HS-5 (cell line): ENCODE measurements at regions not wholly inside any gene's neighbourhood (a gene's known extent, or its start where the extent isn't known, plus 50 kb on each side); places are given as distances from the start of the nearest gene placed in this dataset.

Experiments
- DNase-seq: peaks from one replicate; pipeline ENCODE4 v3.0.0-alpha.2; 2012; ENCODE audit warnings: low read depth

- no peak for DNase-seq
Observed at GRCh38 chr22:27509132-27509920, 292.2 kb downstream of the MN1 start.

GRCh38 chr22:27510024-27510423 lies 291.5 kb downstream of the MN1 start:
- no peak for DNase-seq

- peak; percentile 82 for DNase-seq
Observed at GRCh38 chr22:27512283-27512761, 289.2 kb downstream of the MN1 start.

GRCh38 chr22:27513021-27513420 lies 288.5 kb downstream of the MN1 start:
- no peak for DNase-seq

DNA sequence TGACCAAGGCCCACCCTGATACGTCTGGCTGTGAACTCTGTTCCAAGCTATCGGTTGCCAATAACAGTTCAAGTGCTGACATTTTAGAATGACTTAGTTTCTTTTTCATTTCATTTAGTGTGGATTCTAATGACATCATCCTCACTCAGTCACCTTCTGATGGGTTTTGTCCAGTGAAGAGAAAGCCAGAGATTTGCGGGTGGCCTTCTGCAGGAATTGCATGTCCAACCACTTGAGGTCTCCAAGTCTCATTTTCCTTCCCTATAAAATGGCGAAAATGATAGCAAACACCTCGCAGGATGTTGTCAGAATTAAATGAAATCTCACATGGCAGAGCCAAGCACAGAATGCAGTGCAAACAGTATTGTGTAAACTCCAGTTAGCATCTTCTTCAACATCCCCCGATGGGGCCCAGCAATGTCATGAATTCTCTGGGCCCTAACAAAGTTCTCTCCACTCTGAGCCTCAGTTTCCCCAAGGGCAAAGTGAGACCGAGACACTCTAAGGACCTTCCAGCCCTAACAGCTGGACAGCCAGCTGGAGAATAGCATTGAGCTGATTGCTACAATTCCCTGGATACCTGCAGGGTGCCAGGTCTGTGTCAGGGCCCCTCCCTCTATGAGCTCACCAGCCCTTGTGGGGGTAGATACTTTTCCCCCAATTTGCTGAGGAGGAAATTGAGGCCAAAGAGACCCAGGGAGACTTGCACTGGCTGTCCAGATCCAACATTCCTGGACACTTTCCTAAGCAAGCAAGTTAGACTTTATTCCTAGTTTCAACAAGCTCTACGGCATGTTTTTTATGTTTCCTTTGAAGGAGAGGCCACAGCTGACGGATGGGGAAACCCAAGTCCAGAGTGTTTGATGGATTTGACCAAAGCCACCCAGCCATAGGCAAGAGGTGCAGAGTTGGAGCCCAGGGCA lies 286.7 kb downstream of the MN1 start:
- no peak for DNase-seq

GRCh38 chr22:27517361-27518155 lies 284.0 kb downstream of the MN1 start:
- DNase-seq: no peak

DNA sequence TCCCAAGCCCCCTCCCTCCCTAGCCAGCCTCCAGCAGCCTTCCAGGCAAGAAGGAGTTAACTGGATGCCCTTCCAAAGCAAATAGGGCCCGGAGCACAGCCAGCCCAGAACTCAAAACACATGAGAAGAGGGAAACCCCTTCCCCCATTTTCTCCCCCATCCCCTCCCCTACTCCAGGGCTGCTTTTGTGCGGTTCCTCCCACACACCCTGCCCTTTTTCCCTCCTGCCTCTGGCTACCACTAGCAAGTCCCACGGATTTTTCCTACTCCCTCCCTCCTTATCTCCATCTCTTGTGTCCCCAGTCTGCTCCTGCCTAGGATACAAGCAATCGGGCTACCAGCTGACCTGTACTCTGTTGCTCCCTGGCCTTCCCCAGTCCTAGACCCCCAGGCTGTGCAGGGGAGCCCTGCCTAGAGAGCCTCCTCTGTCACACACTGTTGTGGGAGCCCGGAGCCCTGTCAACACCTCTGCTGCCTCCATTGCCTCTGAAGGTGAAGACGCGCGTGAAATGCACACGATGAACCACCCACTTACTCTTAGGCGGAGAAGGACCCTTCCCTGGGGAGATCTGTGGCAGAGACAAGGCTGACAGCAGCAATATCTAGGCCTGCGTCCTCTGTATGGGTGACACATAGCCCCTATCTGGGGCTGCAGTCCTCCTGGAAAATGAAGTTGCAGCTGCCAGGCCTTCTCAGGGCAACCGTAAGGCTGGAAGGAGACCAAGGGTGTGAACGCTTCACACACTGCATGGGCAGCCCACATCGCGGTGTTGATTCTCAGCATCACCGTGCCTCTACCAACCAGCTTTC lies 282.8 kb downstream of the MN1 start:
- DNase-seq: no peak

GRCh38 chr22:27523711-27524110 lies 277.8 kb downstream of the MN1 start:
- DNase-seq: no peak

- no peak for DNase-seq
Observed at GRCh38 chr22:27525711-27526110, 275.8 kb downstream of the MN1 start.

GRCh38 chr22:27526901-27527300 lies 274.7 kb downstream of the MN1 start:
- no peak for DNase-seq

DNA sequence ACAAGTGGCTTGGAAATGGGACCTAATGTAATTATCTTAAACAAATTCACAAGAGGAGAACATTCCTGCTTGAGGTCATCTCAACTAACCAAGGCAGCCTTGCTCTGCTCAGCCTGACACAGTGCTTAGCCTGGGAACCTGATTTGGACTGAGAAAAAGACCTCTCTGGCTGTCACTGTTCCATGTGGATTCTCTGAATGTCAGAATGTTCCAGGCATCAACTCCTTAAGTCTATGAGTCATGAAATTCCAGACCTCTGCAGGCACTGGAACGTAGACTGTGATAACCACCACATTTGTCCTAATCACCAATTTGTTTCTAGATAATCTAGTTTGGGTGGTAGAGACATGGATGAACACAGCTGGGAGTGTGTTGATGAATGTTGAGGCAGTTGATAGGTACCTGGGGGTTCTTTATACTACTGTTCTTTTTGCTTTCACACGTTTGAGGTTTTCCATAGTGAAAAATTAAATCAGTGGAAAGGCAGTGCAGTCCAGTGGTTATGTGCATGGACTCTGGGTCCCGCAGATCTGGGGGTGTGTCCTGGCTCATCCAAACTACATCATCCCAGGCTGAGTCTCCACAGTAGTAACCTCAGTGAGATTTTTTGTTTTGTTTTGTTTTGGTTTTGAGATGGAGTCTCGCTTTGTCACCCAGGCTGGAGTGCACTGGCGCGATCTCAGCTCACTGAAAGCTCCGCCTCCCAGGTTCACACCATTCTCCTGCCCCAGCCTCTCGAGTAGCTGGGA lies 269.6 kb downstream of the MN1 start:
- no peak for DNase-seq

- no peak for DNase-seq
Observed at GRCh38 chr22:27533105-27533745, 268.3 kb downstream of the MN1 start.

- DNase-seq: peak; percentile 20
Observed at GRCh38 chr22:27534720-27535125, 266.8 kb downstream of the MN1 start.

- no peak for DNase-seq
Observed at GRCh38 chr22:27535452-27535851, 266.1 kb downstream of the MN1 start.

DNA sequence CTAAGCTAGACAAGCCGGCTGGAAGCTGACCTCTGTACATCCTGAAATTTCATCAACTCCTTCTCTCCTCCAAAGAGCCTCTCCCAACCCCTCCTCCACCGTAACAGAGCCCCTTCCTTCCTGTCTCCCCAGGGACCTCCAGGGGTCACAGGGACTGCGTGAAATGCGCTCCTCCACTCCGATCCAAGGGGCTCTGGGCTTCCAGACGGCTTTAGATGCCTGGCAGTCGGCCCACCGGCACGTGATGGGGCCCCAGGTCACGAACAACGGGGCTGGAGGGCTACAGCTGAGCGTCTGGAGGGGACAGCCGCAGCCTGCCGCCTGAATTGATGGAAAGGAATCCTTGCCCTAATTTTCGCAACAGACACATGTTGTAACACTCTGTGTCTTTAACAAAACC lies 264.1 kb downstream of the MN1 start:
- no peak for DNase-seq

DNA sequence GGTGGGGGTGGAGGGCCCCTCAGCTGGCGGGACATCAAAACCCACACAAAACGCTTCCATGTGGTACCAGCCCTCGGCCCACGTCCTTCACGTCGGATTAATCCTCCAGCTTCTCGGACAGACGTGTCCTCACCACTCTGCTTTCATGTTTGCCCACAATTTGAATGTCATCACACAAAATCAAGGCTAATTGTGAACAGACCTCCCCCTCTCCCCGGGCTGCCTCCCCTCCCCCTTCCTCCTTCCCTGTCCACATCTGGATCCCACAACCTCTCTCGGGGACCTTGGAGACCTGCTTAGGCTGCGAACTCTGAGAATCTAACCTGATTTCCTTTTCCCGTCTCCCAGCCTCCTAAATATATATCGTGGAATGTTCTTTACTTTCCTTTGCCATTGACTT lies 262.9 kb downstream of the MN1 start:
- DNase-seq: no peak

DNA sequence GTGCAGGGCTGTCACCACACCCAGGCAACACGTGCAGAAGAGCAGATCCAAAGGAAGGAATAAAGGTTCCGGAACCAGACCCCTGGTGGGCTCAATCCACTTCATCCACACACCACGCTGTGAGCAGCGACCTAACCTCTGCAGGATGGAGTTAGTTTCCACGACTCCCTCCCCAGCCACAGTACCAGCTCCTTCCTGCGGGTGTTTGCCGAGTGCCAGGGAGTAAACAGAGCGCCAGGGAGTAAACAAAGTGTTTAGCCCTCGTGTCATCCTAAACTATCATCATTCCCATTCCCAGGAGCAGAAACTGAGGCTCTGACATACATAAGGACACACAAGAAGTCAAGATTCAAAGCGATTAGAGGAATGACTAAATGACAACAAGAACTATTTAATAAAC lies 261.3 kb downstream of the MN1 start:
- DNase-seq: no peak

- no peak for DNase-seq
Observed at GRCh38 chr22:27540656-27541396, 260.7 kb downstream of the MN1 start.

- DNase-seq: no peak
Observed at GRCh38 chr22:27541836-27542235, 259.7 kb downstream of the MN1 start.
